Neural cell (in vitro differentiated cells): ENCODE measurements at regions not wholly inside any gene's neighbourhood (a gene's known extent, or its start where the extent isn't known, plus 50 kb on each side); places are given as distances from the start of the nearest gene placed in this dataset.

Experiments
- H2AFZ ChIP-seq: fragments of 200-600, 300-800 bp; sonication (generic), shearing (Covaris generic); 2 replicates; pipeline ENCODE4 v1.6.0; 2014; ENCODE audit warnings: low read depth, mild to moderate bottlenecking, antibody characterized with exemption, low read length, moderate library complexity
- H3F3A ChIP-seq: fragments of 200-600 bp; shearing (Covaris generic); 2 replicates; pipeline ENCODE4 v1.6.1; 2016; ENCODE audit warnings: mild to moderate bottlenecking, moderate library complexity, mixed read lengths, antibody characterized with exemption, low read length; ENCODE audit not compliant: insufficient read depth, poor library complexity, severe bottlenecking
- H3K27ac ChIP-seq: fragments of 200-600, 300-800 bp; sonication (generic), shearing (Covaris generic); 2 replicates; pipeline ENCODE4 v1.5.1; 2014; ENCODE audit warnings: mild to moderate bottlenecking, low read length, moderate library complexity
- H3K27me3 ChIP-seq: fragments of 300-800, 200-600 bp; sonication (generic), shearing (Covaris generic); 2 replicates; pipeline ENCODE4 v1.6.0; 2014; ENCODE audit warnings: mild to moderate bottlenecking, low read depth, low read length, moderate library complexity; ENCODE audit not compliant: insufficient read depth
- H3K36me3 ChIP-seq: fragments of 300-800, 200-600 bp; sonication (generic), shearing (Covaris generic); 2 replicates; pipeline ENCODE4 v1.5.1; 2014; ENCODE audit warnings: mild to moderate bottlenecking, antibody characterized with exemption, low read length, moderate library complexity; ENCODE audit not compliant: insufficient read depth
- H3K4me2 ChIP-seq: fragments of 300-800, 200-600 bp; sonication (generic), shearing (Covaris generic); 2 replicates; pipeline ENCODE4 v1.6.0; 2014; ENCODE audit warnings: mild to moderate bottlenecking, low read length
- H3K4me3 ChIP-seq: fragments of 300-800, 200-600 bp; sonication (generic), shearing (Covaris generic); 2 replicates; pipeline ENCODE4 v1.5.1; 2014; ENCODE audit warnings: mild to moderate bottlenecking, low read length, moderate library complexity
- H3K79me2 ChIP-seq: fragments of 200-600 bp; shearing (Covaris generic); replicated peaks from 2 replicates; pipeline ENCODE4 v1.6.0; 2014; ENCODE audit warnings: mild to moderate bottlenecking, low read length, moderate library complexity; ENCODE audit not compliant: insufficient read depth
- H3K9ac ChIP-seq: fragments of 300-800, 200-600 bp; sonication (generic), shearing (Covaris generic); 2 replicates; pipeline ENCODE4 v1.6.1; 2016; ENCODE audit warnings: mild to moderate bottlenecking, low read length, mixed read lengths
- H3K9me2 ChIP-seq: fragments of 200-600 bp; shearing (Covaris generic); 2 replicates; pipeline ENCODE4 v1.6.1; 2016; ENCODE audit warnings: mild to moderate bottlenecking, low read length, mixed read lengths; ENCODE audit not compliant: insufficient read depth
- H3K9me3 ChIP-seq: fragments of 200-600, 300-800 bp; sonication (generic), shearing (Covaris generic); 2 replicates; pipeline ENCODE4 v1.6.1; 2016; ENCODE audit warnings: mild to moderate bottlenecking, mixed run types, low read length, moderate library complexity, mixed read lengths
- H4K20me1 ChIP-seq: fragments of 200-600 bp; shearing (Covaris generic); 2 replicates; pipeline ENCODE4 v1.6.1; 2016; ENCODE audit warnings: mild to moderate bottlenecking, mixed run types; ENCODE audit not compliant: insufficient read depth
- CTCF ChIP-seq: fragments of 450-650 bp; IDR thresholded peaks from 2 replicates; pipeline ENCODE4 v1.5.1; 2014; ENCODE audit warnings: antibody characterized with exemption, mild to moderate bottlenecking, moderate library complexity; ENCODE audit not compliant: poor library complexity, severe bottlenecking
- EP300 ChIP-seq: fragments of 450-650 bp; conservative IDR thresholded peaks from 2 replicates; pipeline ENCODE4 v1.6.1; 2014; ENCODE audit warnings: antibody characterized with exemption, mild to moderate bottlenecking, moderate library complexity; ENCODE audit not compliant: poor library complexity, severe bottlenecking
- EZH2 ChIP-seq: fragments of 200-600, 300-800 bp; shearing (Covaris generic), sonication (generic); IDR thresholded peaks from 2 replicates; pipeline ENCODE4 v1.6.1; 2014; ENCODE audit warnings: antibody characterized with exemption, low read length, borderline replicate concordance, mild to moderate bottlenecking; ENCODE audit not compliant: insufficient read depth, poor library complexity, severe bottlenecking
- MXI1 ChIP-seq: fragments of 450-650 bp; conservative IDR thresholded peaks from 2 replicates; pipeline ENCODE4 v1.6.1; 2014; ENCODE audit warnings: antibody characterized with exemption, mild to moderate bottlenecking; ENCODE audit not compliant: poor library complexity, severe bottlenecking
- RAD21 ChIP-seq: fragments of 450-650 bp; conservative IDR thresholded peaks from 2 replicates; pipeline ENCODE4 v1.6.1; 2014; ENCODE audit warnings: antibody characterized with exemption, mild to moderate bottlenecking, moderate library complexity
- REST ChIP-seq: IDR thresholded peaks from 2 replicates; pipeline ENCODE4 v1.6.1; 2012; ENCODE audit warnings: borderline replicate concordance
- SMC3 ChIP-seq: fragments of 450-650 bp; conservative IDR thresholded peaks from 2 replicates; pipeline ENCODE4 v1.6.1; 2014; ENCODE audit warnings: antibody characterized with exemption, mild to moderate bottlenecking, moderate library complexity; ENCODE audit not compliant: poor library complexity
- TAF1 ChIP-seq: IDR thresholded peaks from 2 replicates; pipeline ENCODE4 v1.6.1; 2012; ENCODE audit warnings: low read depth

- Histone ChIP-seq H3K79me2 (no peaks in the 10 kb centered on the region), H3K27me3 (no peaks in the 10 kb centered on the region), H3K27ac (no peak overlapping the region), H3F3A (no peaks in the 10 kb centered on the region), H2AFZ (no peak overlapping the region), H3K9ac (no peak overlapping the region), H3K4me3 (no peak overlapping the region), H4K20me1 (no peaks in the 10 kb centered on the region), H3K9me3 (no peaks in the 10 kb centered on the region), H3K36me3 (no peaks in the 10 kb centered on the region), H3K9me2 (no peaks in the 10 kb centered on the region), H3K4me2 (no peak overlapping the region)
- no peak for TF ChIP-seq EP300
- TF ChIP-seq RAD21, result no peak
Measured at GRCh38 chr9:32069969-32070368, 314.5 kb upstream of the ACO1 start.

GRCh38 chr9:32072570-32072969 lies 311.9 kb upstream of the ACO1 start:
- Histone ChIP-seq H3K4me2 (no peak overlapping the region), H4K20me1 (no peaks in the 10 kb centered on the region), H3K27me3 (no peaks in the 10 kb centered on the region), H3K9me3 (no peaks in the 10 kb centered on the region), H2AFZ (no peak overlapping the region), H3K9me2 (no peaks in the 10 kb centered on the region), H3K36me3 (no peaks in the 10 kb centered on the region), H3K9ac (no peak overlapping the region), H3K27ac (no peak overlapping the region), H3K4me3 (no peak overlapping the region), H3K79me2 (no peaks in the 10 kb centered on the region), H3F3A (no peaks in the 10 kb centered on the region)
- TF ChIP-seq SMC3, result no peak
- TF ChIP-seq REST, result no peak

- Histone ChIP-seq H3K9me3 (no peaks in the 10 kb centered on the region), H3F3A (no peaks in the 10 kb centered on the region), H3K27me3 (no peaks in the 10 kb centered on the region), H3K79me2 (no peaks in the 10 kb centered on the region), H3K27ac (no peak overlapping the region), H4K20me1 (no peaks in the 10 kb centered on the region), H3K36me3 (no peaks in the 10 kb centered on the region), H3K4me3 (no peak overlapping the region), H2AFZ (no peak overlapping the region), H3K9me2 (no peaks in the 10 kb centered on the region), H3K4me2 (no peak overlapping the region), H3K9ac (no peak overlapping the region)
- TF ChIP-seq EP300, result no peak
- TF ChIP-seq MXI1, result no peak
Measured at GRCh38 chr9:32092031-32092430, 292.4 kb upstream of the ACO1 start.

GRCh38 chr9:32117291-32117690 lies 267.2 kb upstream of the ACO1 start:
- Histone ChIP-seq H3K27ac (no peak overlapping the region), H3F3A (no peaks in the 10 kb centered on the region), H3K4me2 (no peak overlapping the region), H4K20me1 (no peaks in the 10 kb centered on the region), H3K9me3 (no peaks in the 10 kb centered on the region), H3K9ac (no peak overlapping the region), H3K9me2 (no peaks in the 10 kb centered on the region), H3K36me3 (no peaks in the 10 kb centered on the region), H3K79me2 (no peaks in the 10 kb centered on the region), H3K4me3 (no peak overlapping the region), H3K27me3 (no peaks in the 10 kb centered on the region), H2AFZ (no peak overlapping the region)
- TF ChIP-seq EZH2 (no peak), CTCF (no peak), TAF1 (no peak), REST (no peak), EP300 (no peak), RAD21 (no peak), SMC3 (no peak)
